ENCODE measurements at regions not wholly inside any gene's neighbourhood (a gene's known extent, or its start where the extent isn't known, plus 50 kb on each side); places are given as distances from the start of the nearest gene placed in this dataset.

DNA sequence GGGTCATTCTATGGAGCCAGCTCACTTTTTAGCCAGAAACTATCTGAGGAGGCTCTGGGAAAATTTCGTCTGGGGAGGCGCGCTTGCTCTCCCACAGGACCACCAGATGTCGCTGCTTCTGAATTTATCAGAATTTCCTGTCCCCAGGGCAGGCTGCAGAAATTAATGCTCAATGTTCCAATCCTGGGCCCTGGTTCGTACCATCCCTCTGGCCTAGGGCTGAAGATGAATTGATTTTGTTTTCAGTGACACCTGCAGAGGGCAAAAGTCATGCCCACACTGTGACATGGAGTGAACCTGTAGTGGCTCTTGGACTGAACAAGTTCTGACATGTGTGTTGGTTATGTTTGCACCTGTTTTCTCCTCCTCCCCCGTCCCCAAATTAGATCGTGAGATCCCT is 482.6 kb downstream of the NPIPA7 start:
- H3K56ac ChIP-seq (replicated peaks; ENCODE audit: insufficient read length, low read depth, low read length), result no peak overlapping the region
- no peak overlapping the region for H2BK120ac ChIP-seq (replicated peaks; ENCODE audit: low read depth, low read length)
- no peaks in the 10 kb centered on the region for H3K9me3 ChIP-seq (ENCODE audit: insufficient read depth in 2 of 2, low read depth in 1 of 2, low read length in 1 of 2)
- no peak overlapping the region for H2BK20ac ChIP-seq (ENCODE audit: low read length)
- no peak overlapping the region for H3K27ac ChIP-seq (ENCODE audit: low read depth, low read length)
- H3K4me2 ChIP-seq (ENCODE audit: insufficient read depth in 1 of 2, low read depth in 2 of 2, low read length in 2 of 2), result no peak overlapping the region
- H2BK12ac ChIP-seq (ENCODE audit: low read depth, low read length), result no peak overlapping the region
- no peaks in the 10 kb centered on the region for H3K79me1 ChIP-seq (ENCODE audit: low read depth, low read length)
- no peak overlapping the region for H3K18ac ChIP-seq (ENCODE audit: extremely low read depth, low read length)
- H4K20me1 ChIP-seq (replicated peaks in 1 of 2; ENCODE audit: control insufficient read depth in 1 of 2, insufficient read depth in 2 of 2, low read length in 2 of 2), result no peaks in the 10 kb centered on the region
- H3K23me2 ChIP-seq (ENCODE audit: low read depth, low read length), result no peaks in the 10 kb centered on the region
- H4K8ac ChIP-seq (ENCODE audit: extremely low read depth, insufficient read depth, low read length), result no peak overlapping the region
- H4K5ac ChIP-seq (ENCODE audit: insufficient read length, low read depth, low read length), result no peak overlapping the region
- H3K14ac ChIP-seq (ENCODE audit: insufficient read length), result no peak overlapping the region
- no peak overlapping the region for H3K23ac ChIP-seq (ENCODE audit: insufficient read length)
- no peak overlapping the region; a peak in 1 of 7 replicates for H3K9ac ChIP-seq (replicated peaks in 1 of 4; ENCODE audit: extremely low read depth in 1 of 4, low read depth in 3 of 4, low read length in 3 of 4)
- no peak overlapping the region for H2BK5ac ChIP-seq (ENCODE audit: low read depth, low read length)
- H3K4me1 ChIP-seq (replicated peaks in 1 of 4; ENCODE audit: control insufficient read depth in 3 of 4, insufficient read depth in 4 of 4, low read length in 3 of 4), result peaks cover 0 to 4% (median 0%) of the 10 kb centered on the region in 4 experiments; a peak in 1 of 7 replicates
- CTCF ChIA-PET (ENCODE audit: partially characterized antibody), result interaction anchor here (0.7 to 5.6 kb wide), 22 partner anchors 8 to 619 kb away, joined by 3 to 44 read pairs (median 4); no protein-coding TSS in a partner anchor
- no peak overlapping the region for H2AK5ac ChIP-seq (ENCODE audit: low read depth, low read length)
- H3K4ac ChIP-seq (replicated peaks; ENCODE audit: insufficient read length, low read depth, low read length), result no peak overlapping the region
- H2BK15ac ChIP-seq (ENCODE audit: low read length), result no peak overlapping the region
- DNase-seq (ENCODE audit: low read depth in 1 of 2, low spot score in 2 of 2) (peak in 1 of 2 experiments; percentile 67), FAIRE-seq (peak; percentile 83)
- no peaks in the 10 kb centered on the region for H3K79me2 ChIP-seq (ENCODE audit: control insufficient read depth in 1 of 2, insufficient read depth in 2 of 2, low read length in 2 of 2)
- POLR2A ChIA-PET (ENCODE audit: partially characterized antibody), result no interaction called here
- WGBS, 2 experiments (ENCODE audit: extremely low coverage in 1 of 2, insufficient coverage in 1 of 2, insufficient read length in 1 of 2, insufficient replicate concordance in 2 of 2, low coverage in 1 of 2, low lambda C conversion rate in 2 of 2, missing lambda C conversion rate in 1 of 2), result 34% methylated on average over 7 of the region's 7 CpGs; no CpG with 5 or more reads in 1 of the 2 experiments
- no peaks in the 10 kb centered on the region for H3K27me3 ChIP-seq (replicated peaks in 1 of 4; ENCODE audit: control insufficient read depth in 3 of 4, extremely low read depth in 1 of 4, insufficient read depth in 3 of 4, low read length in 3 of 4)
- H2AFZ ChIP-seq (ENCODE audit: low read length), result 0 out of 2 replicates have a peak overlapping the region, but pooled peaks have one; percentile 89
- peak overlapping the region; percentile 14 for H4K91ac ChIP-seq (replicated peaks; ENCODE audit: insufficient read length, low read length)
- H3K36me3 ChIP-seq (ENCODE audit: control insufficient read depth in 2 of 4, insufficient read depth in 4 of 4, low read length in 3 of 4), result no peaks in the 10 kb centered on the region
- no peak overlapping the region for H3K4me3 ChIP-seq (ENCODE audit: extremely low read depth in 1 of 4, insufficient read depth in 2 of 4, low read depth in 3 of 4, low read length in 4 of 4)
- TF ChIP-seq RFX5 (IDR thresholded peaks at IDR 0.05; ENCODE audit: borderline replicate concordance, low read depth, low read length) (no peak), GABPA (IDR thresholded peaks at IDR 0.05; ENCODE audit: borderline replicate concordance, insufficient read depth, low read length) (no peak), TAF7 (optimal IDR thresholded peaks at IDR 0.05; ENCODE audit: borderline replicate concordance, low read depth, low read length) (no peak), JUND (IDR thresholded peaks at IDR 0.05; ENCODE audit: low read length) (no peak), SRF (IDR thresholded peaks at IDR 0.05; ENCODE audit: low read depth, low read length) (no peak), ASH2L (IDR thresholded peaks at IDR 0.05; ENCODE audit: low read length) (no peak), EGR1 (IDR thresholded peaks at IDR 0.05; ENCODE audit: borderline replicate concordance, low read depth, low read length) (no peak), RAD21 (IDR thresholded peaks at IDR 0.05 in 1 of 2, conservative IDR thresholded peaks at IDR 0.05 in 1 of 2; ENCODE audit: low read depth in 2 of 2, low read length in 2 of 2) (peak; percentile 83 to 85), SAP30 (IDR thresholded peaks at IDR 0.05; ENCODE audit: insufficient read depth, insufficient replicate concordance, low read length) (no peak), SIRT6 (IDR thresholded peaks at IDR 0.05; ENCODE audit: low read length) (no peak)
- TF ChIP-seq, protein P1, sequence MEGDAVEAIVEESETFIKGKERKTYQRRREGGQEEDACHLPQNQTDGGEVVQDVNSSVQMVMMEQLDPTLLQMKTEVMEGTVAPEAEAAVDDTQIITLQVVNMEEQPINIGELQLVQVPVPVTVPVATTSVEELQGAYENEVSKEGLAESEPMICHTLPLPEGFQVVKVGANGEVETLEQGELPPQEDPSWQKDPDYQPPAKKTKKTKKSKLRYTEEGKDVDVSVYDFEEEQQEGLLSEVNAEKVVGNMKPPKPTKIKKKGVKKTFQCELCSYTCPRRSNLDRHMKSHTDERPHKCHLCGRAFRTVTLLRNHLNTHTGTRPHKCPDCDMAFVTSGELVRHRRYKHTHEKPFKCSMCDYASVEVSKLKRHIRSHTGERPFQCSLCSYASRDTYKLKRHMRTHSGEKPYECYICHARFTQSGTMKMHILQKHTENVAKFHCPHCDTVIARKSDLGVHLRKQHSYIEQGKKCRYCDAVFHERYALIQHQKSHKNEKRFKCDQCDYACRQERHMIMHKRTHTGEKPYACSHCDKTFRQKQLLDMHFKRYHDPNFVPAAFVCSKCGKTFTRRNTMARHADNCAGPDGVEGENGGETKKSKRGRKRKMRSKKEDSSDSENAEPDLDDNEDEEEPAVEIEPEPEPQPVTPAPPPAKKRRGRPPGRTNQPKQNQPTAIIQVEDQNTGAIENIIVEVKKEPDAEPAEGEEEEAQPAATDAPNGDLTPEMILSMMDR (IDR thresholded peaks at IDR 0.05; ENCODE audit: control extremely low read depth in 1 of 3, insufficient read depth in 1 of 3, low read depth in 1 of 3, low read length in 3 of 3), result peak; percentile 69 to 78 (median 73)

All from H1 (cell line).